H1 (cell line): ENCODE measurements at regions not wholly inside any gene's neighbourhood (a gene's known extent, or its start where the extent isn't known, plus 50 kb on each side); places are given as distances from the start of the nearest gene placed in this dataset.

Experiments
- CTCF ChIA-PET: fragments of 300-600 bp; sonication (Branson Sonifier 250); formaldehyde crosslinking; loops from one replicate; lab custom pipeline; 2021; ENCODE audit not compliant: partially characterized antibody; lab: Charles Lee
- POLR2A ChIA-PET: fragments of 300-600 bp; sonication (Branson Sonifier 250); formaldehyde crosslinking; loops from one replicate; lab custom pipeline; 2021; ENCODE audit warnings: inconsistent platforms; ENCODE audit not compliant: partially characterized antibody; lab: Charles Lee
- DNase-seq, 2 experiments: peaks; one replicate each; pipeline versions ENCODE4 v3.0.0 to v3.0.0-alpha.2; 2010 to 2022; ENCODE audit warnings: low spot score in 2 of 2, low read depth in 1 of 2, mixed read lengths in 1 of 2
- FAIRE-seq: peaks from 2 replicates; lab custom pipeline; 2011; peaks lifted over from hg19 to GRCh38; lab: Jason Lieb, UNC
- H2AFZ ChIP-seq: 2 replicates; pipeline ENCODE4 v1.8.1; 2012; ENCODE audit warnings: low read length, inconsistent platforms
- H2AK5ac ChIP-seq: 2 replicates; pipeline ENCODE4 v1.6.1; 2013; ENCODE audit warnings: low read depth, low read length
- H2BK120ac ChIP-seq: replicated peaks from 2 replicates; pipeline ENCODE3; 2013; ENCODE audit warnings: low read depth, low read length, inconsistent platforms
- H2BK12ac ChIP-seq: 2 replicates; pipeline ENCODE4 v1.6.1; 2013; ENCODE audit warnings: low read depth, low read length
- H2BK15ac ChIP-seq: 2 replicates; pipeline ENCODE4 v1.6.1; 2013; ENCODE audit warnings: low read length
- H2BK20ac ChIP-seq: 2 replicates; pipeline ENCODE4 v1.6.1; 2013; ENCODE audit warnings: low read length
- H2BK5ac ChIP-seq: 2 replicates; pipeline ENCODE4 v1.6.1; 2013; ENCODE audit warnings: low read depth, low read length
- H3K14ac ChIP-seq: 2 replicates; pipeline ENCODE4 v1.6.1; 2013; ENCODE audit warnings: inconsistent platforms; ENCODE audit not compliant: insufficient read length
- H3K18ac ChIP-seq: 2 replicates; pipeline ENCODE4 v1.6.1; 2013; ENCODE audit warnings: low read length; ENCODE audit errors: extremely low read depth
- H3K23ac ChIP-seq: 2 replicates; pipeline ENCODE4 v1.6.1; 2013; ENCODE audit warnings: inconsistent platforms; ENCODE audit not compliant: insufficient read length
- H3K23me2 ChIP-seq: 2 replicates; pipeline ENCODE4 v1.6.1; 2013; ENCODE audit warnings: low read depth, low read length
- H3K27ac ChIP-seq: 2 replicates; pipeline ENCODE4 v1.6.1; 2011; ENCODE audit warnings: low read depth, low read length, inconsistent platforms
- H3K27me3 ChIP-seq, 4 experiments: replicated peaks in 1 of 4; 1 replicate in 1 of 4; 2 replicates in 3 of 4; pipeline versions ENCODE4 v1.6.1 to v1.8.1; 2011 to 2013; ENCODE audit warnings: low read length in 3 of 4, mild to moderate bottlenecking in 3 of 4, inconsistent platforms in 2 of 4, mixed read lengths in 2 of 4, moderate library complexity in 1 of 4; ENCODE audit not compliant: control insufficient read depth in 3 of 4, insufficient read depth in 3 of 4; ENCODE audit errors: extremely low read depth in 1 of 4
- H3K36me3 ChIP-seq, 4 experiments: 2 replicates each; pipeline versions ENCODE4 v1.6.1 to v1.8.1; 2011 to 2013; ENCODE audit warnings: mild to moderate bottlenecking in 4 of 4, low read length in 3 of 4, moderate library complexity in 2 of 4, control low read depth in 1 of 4, inconsistent platforms in 1 of 4; ENCODE audit not compliant: insufficient read depth in 4 of 4, control insufficient read depth in 2 of 4
- H3K4ac ChIP-seq: replicated peaks from 2 replicates; pipeline ENCODE3; 2013; ENCODE audit warnings: low read length, low read depth, mixed read lengths, inconsistent platforms; ENCODE audit not compliant: insufficient read length
- H3K4me1 ChIP-seq, 4 experiments: replicated peaks in 1 of 4; 1 replicate in 1 of 4; 2 replicates in 3 of 4; pipeline versions ENCODE4 v1.6.1 to v1.8.1; 2011 to 2013; ENCODE audit warnings: low read length in 3 of 4, inconsistent platforms in 2 of 4, mixed read lengths in 1 of 4; ENCODE audit not compliant: insufficient read depth in 4 of 4, control insufficient read depth in 3 of 4
- H3K4me2 ChIP-seq, 2 experiments: 2 replicates each; pipeline versions ENCODE4 v1.6.1 to v1.8.1; 2011 to 2013; ENCODE audit warnings: low read depth in 2 of 2, low read length in 2 of 2, control low read depth in 1 of 2, inconsistent platforms in 1 of 2, mild to moderate bottlenecking in 1 of 2; ENCODE audit not compliant: insufficient read depth in 1 of 2
- H3K4me3 ChIP-seq, 4 experiments: fragments of 200-600, 300-600 bp in 1 of 4; sonication (generic), shearing (Covaris generic), sonication (Bioruptor Twin) in 1 of 4; 2 replicates each; pipeline versions ENCODE4 v1.5.1 to v1.8.1; 2011 to 2016; ENCODE audit warnings: low read length in 4 of 4, low read depth in 3 of 4, control low read depth in 2 of 4, inconsistent platforms in 2 of 4, mild to moderate bottlenecking in 2 of 4, mixed read lengths in 1 of 4, moderate library complexity in 1 of 4; ENCODE audit not compliant: insufficient read depth in 2 of 4; ENCODE audit errors: extremely low read depth in 1 of 4
- H3K56ac ChIP-seq: replicated peaks from 2 replicates; pipeline ENCODE3; 2013; ENCODE audit warnings: low read depth, mild to moderate bottlenecking, mixed read lengths, low read length, inconsistent platforms; ENCODE audit not compliant: insufficient read length
- H3K79me1 ChIP-seq: 2 replicates; pipeline ENCODE4 v1.6.1; 2013; ENCODE audit warnings: low read depth, low read length, control low read depth
- H3K79me2 ChIP-seq, 2 experiments: 2 replicates each; pipeline versions ENCODE4 v1.6.1 to v1.8.1; 2012 to 2013; ENCODE audit warnings: low read length in 2 of 2, mild to moderate bottlenecking in 2 of 2, inconsistent platforms in 1 of 2; ENCODE audit not compliant: insufficient read depth in 2 of 2, control insufficient read depth in 1 of 2
- H3K9ac ChIP-seq, 4 experiments: replicated peaks in 1 of 4; 1 replicate in 1 of 4; 2 replicates in 3 of 4; pipeline versions ENCODE4 v1.6.1 to v1.8.1; 2011 to 2013; ENCODE audit warnings: low read depth in 3 of 4, low read length in 3 of 4, control low read depth in 2 of 4, mild to moderate bottlenecking in 2 of 4, moderate library complexity in 2 of 4, inconsistent platforms in 1 of 4; ENCODE audit errors: extremely low read depth in 1 of 4
- H3K9me3 ChIP-seq, 2 experiments: 2 replicates each; pipeline versions ENCODE4 v1.6.1 to v1.8.1; 2012 to 2013; ENCODE audit warnings: mild to moderate bottlenecking in 2 of 2, moderate library complexity in 2 of 2, control low read depth in 1 of 2, inconsistent platforms in 1 of 2, low read depth in 1 of 2, low read length in 1 of 2, mixed read lengths in 1 of 2; ENCODE audit not compliant: insufficient read depth in 2 of 2
- H4K20me1 ChIP-seq, 2 experiments: replicated peaks in 1 of 2; 2 replicates each; pipeline versions ENCODE3 to v1.8.1; 2011 to 2013; ENCODE audit warnings: inconsistent platforms in 2 of 2, low read length in 2 of 2, mild to moderate bottlenecking in 1 of 2; ENCODE audit not compliant: insufficient read depth in 2 of 2, control insufficient read depth in 1 of 2
- H4K5ac ChIP-seq: 2 replicates; pipeline ENCODE4 v1.6.1; 2013; ENCODE audit warnings: low read length, low read depth, mixed read lengths, inconsistent platforms; ENCODE audit not compliant: insufficient read length
- H4K8ac ChIP-seq: 2 replicates; pipeline ENCODE4 v1.8.0; 2013; ENCODE audit warnings: mild to moderate bottlenecking, moderate library complexity, low read length, inconsistent platforms; ENCODE audit not compliant: insufficient read depth; ENCODE audit errors: extremely low read depth
- H4K91ac ChIP-seq: replicated peaks from 2 replicates; pipeline ENCODE3; 2013; ENCODE audit warnings: low read length, mixed read lengths, inconsistent platforms; ENCODE audit not compliant: insufficient read length
- BACH1 ChIP-seq: IDR thresholded peaks from 2 replicates; pipeline ENCODE4 v1.6.1; 2012; ENCODE audit warnings: low read length, improper control_type of control experiment
- CBX8 ChIP-seq: fragments of 300-800, 300-1000 bp; sonication (generic); IDR thresholded peaks from 2 replicates; pipeline ENCODE4 v1.7.1; 2016; ENCODE audit warnings: low read depth, low read length, borderline replicate concordance
- GABPA ChIP-seq: IDR thresholded peaks from 2 replicates; pipeline ENCODE4 v1.6.1; 2011; ENCODE audit warnings: mild to moderate bottlenecking, low read length, moderate library complexity, borderline replicate concordance; ENCODE audit not compliant: insufficient read depth
- GTF2F1 ChIP-seq: IDR thresholded peaks from 2 replicates; pipeline ENCODE4 v1.6.1; 2012; ENCODE audit warnings: low read depth, low read length, improper control_type of control experiment, borderline replicate concordance
- JUN ChIP-seq: IDR thresholded peaks from 2 replicates; pipeline ENCODE4 v1.6.1; 2011; ENCODE audit warnings: low read depth, mild to moderate bottlenecking, improper control_type of control experiment, low read length
- KDM4A ChIP-seq: IDR thresholded peaks from one replicate; pipeline ENCODE4 v1.7.1; 2012; ENCODE audit warnings: low read depth, mild to moderate bottlenecking, moderate library complexity, low read length, inconsistent platforms; ENCODE audit not compliant: severe bottlenecking
- NANOG ChIP-seq: IDR thresholded peaks from 2 replicates; pipeline ENCODE4 v1.6.1; 2011; ENCODE audit warnings: low read length, low read depth, mild to moderate bottlenecking, inconsistent platforms; ENCODE audit not compliant: insufficient read depth, poor library complexity, severe bottlenecking
- PHF8 ChIP-seq: fragments of 200-600 bp; sonication (generic); conservative IDR thresholded peaks from 2 replicates; pipeline ENCODE4 v1.7.1; 2012; ENCODE audit warnings: low read depth, mild to moderate bottlenecking, inconsistent platforms, low read length, moderate library complexity
- RFX5 ChIP-seq: IDR thresholded peaks from 2 replicates; pipeline ENCODE4 v1.6.1; 2011; ENCODE audit warnings: low read depth, low read length, improper control_type of control experiment, borderline replicate concordance
- SIX5 ChIP-seq: IDR thresholded peaks from 2 replicates; pipeline ENCODE4 v1.6.1; 2011; ENCODE audit warnings: mild to moderate bottlenecking, low read depth, low read length
- TAF1 ChIP-seq: IDR thresholded peaks from 2 replicates; pipeline ENCODE4 v1.6.1; 2011; ENCODE audit warnings: mild to moderate bottlenecking, low read depth, low read length
- TAF7 ChIP-seq: optimal IDR thresholded peaks from 2 replicates; pipeline ENCODE3; 2011; ENCODE audit warnings: low read depth, mild to moderate bottlenecking, inconsistent platforms, low read length, moderate library complexity, borderline replicate concordance
- TCF12 ChIP-seq: IDR thresholded peaks from 2 replicates; pipeline ENCODE4 v1.6.1; 2011; ENCODE audit warnings: low read depth, mild to moderate bottlenecking, low read length
- WGBS, 2 experiments: shearing (Covaris generic) in 1 of 2; methylation state at CpG; one replicate each; pipeline versions ENCODE4 v1.1.6 to v1.1.7; 2013 to 2015; ENCODE audit warnings: low lambda C conversion rate in 2 of 2, mixed read lengths in 2 of 2, inconsistent platforms in 1 of 2, low coverage in 1 of 2, missing lambda C conversion rate in 1 of 2; ENCODE audit not compliant: insufficient replicate concordance in 2 of 2, insufficient coverage in 1 of 2, insufficient read length in 1 of 2; ENCODE audit errors: extremely low coverage in 1 of 2, missing lambda C conversion rate in 1 of 2; 5-methylcytosine and 5-hydroxymethylcytosine counted together
- TF ChIP-seq, protein P1 (sequence below): IDR thresholded peaks from 2 replicates; pipeline ENCODE4 v1.6.1; 2012; ENCODE audit warnings: low read length, inconsistent platforms

DNA sequence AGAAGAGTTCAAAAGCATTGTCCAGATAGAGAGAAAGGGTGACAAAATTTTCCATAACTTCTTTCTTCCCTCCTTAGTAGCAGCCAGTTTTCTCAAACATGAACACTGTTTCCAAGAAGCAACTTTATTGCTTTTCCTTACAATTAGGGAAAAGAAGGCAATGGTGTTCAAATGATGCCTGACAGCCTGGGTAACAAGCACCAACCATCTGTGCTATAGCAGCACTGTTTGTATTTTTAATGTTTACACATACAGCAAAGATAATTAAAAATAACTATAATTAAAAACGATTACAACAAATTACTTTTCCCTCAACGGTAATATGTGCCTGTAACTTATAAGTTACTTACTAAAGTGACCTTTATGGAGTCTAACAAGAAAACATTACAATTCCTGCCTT lies 450.6 kb upstream of the LMO3 start:
- CTCF ChIA-PET = interaction anchor here (1.0 kb wide), 1 partner anchor 23 kb away, joined by 3 read pairs; no protein-coding TSS in a partner anchor
- H3K79me1 ChIP-seq = no peaks in the 10 kb centered on the region
- H4K8ac ChIP-seq = no peak overlapping the region
- H3K18ac ChIP-seq = no peak overlapping the region
- H2BK20ac ChIP-seq = no peak overlapping the region
- H3K14ac ChIP-seq = no peak overlapping the region
- no peaks in the 10 kb centered on the region for H3K4me1 ChIP-seq
- no peak overlapping the region for H2AK5ac ChIP-seq
- FAIRE-seq = no peak
- no peak overlapping the region for H3K9ac ChIP-seq
- no peaks in the 10 kb centered on the region for H3K23me2 ChIP-seq
- H4K5ac ChIP-seq = no peak overlapping the region
- POLR2A ChIA-PET = no interaction called here
- H3K56ac ChIP-seq = no peak overlapping the region
- H4K20me1 ChIP-seq = no peaks in the 10 kb centered on the region
- no peaks in the 10 kb centered on the region for H3K9me3 ChIP-seq
- no peak overlapping the region for H4K91ac ChIP-seq
- H2BK120ac ChIP-seq = no peak overlapping the region
- no peak overlapping the region for H3K27ac ChIP-seq
- no peak overlapping the region for H2BK5ac ChIP-seq
- H3K27me3 ChIP-seq = no peaks in the 10 kb centered on the region
- no peak overlapping the region for H3K23ac ChIP-seq
- H3K4me2 ChIP-seq = no peak overlapping the region
- no peaks in the 10 kb centered on the region for H3K79me2 ChIP-seq
- H2AFZ ChIP-seq = no peak overlapping the region
- DNase-seq = no peak
- no peak overlapping the region for H2BK15ac ChIP-seq
- H2BK12ac ChIP-seq = no peak overlapping the region
- no peak overlapping the region for H3K4me3 ChIP-seq
- H3K4ac ChIP-seq = no peak overlapping the region
- no peaks in the 10 kb centered on the region for H3K36me3 ChIP-seq
- WGBS, 2 experiments = 94 to 100% methylated on average over 1 to 2 of the region's 2 CpGs
- no peak for TF ChIP-seq BACH1
- TF ChIP-seq, protein P1, sequence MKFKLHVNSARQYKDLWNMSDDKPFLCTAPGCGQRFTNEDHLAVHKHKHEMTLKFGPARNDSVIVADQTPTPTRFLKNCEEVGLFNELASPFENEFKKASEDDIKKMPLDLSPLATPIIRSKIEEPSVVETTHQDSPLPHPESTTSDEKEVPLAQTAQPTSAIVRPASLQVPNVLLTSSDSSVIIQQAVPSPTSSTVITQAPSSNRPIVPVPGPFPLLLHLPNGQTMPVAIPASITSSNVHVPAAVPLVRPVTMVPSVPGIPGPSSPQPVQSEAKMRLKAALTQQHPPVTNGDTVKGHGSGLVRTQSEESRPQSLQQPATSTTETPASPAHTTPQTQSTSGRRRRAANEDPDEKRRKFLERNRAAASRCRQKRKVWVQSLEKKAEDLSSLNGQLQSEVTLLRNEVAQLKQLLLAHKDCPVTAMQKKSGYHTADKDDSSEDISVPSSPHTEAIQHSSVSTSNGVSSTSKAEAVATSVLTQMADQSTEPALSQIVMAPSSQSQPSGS = no peak
- TF ChIP-seq TCF12 = no peak
- no peak for TF ChIP-seq SIX5
- no peak for TF ChIP-seq JUN
- no peak for TF ChIP-seq NANOG
- no peak for TF ChIP-seq TAF1
- TF ChIP-seq GABPA = no peak
- no peak for TF ChIP-seq KDM4A
- no peak for TF ChIP-seq CBX8
- no peak for TF ChIP-seq PHF8
- TF ChIP-seq TAF7 = no peak
- TF ChIP-seq RFX5 = no peak
- TF ChIP-seq GTF2F1 = no peak
